Keratinocyte (primary cell): ENCODE measurements at regions not wholly inside any gene's neighbourhood (a gene's known extent, or its start where the extent isn't known, plus 50 kb on each side); places are given as distances from the start of the nearest gene placed in this dataset.

ENCODE experiments used
- DNase-seq: peaks from one replicate; pipeline ENCODE4 v3.0.0-alpha.2; 2011; ENCODE audit warnings: low read depth, missing footprints, low spot score
- FAIRE-seq: peaks from 2 replicates; lab custom pipeline; 2011; peaks lifted over from hg19 to GRCh38; lab: Jason Lieb, UNC
- H2AFZ ChIP-seq: 2 replicates; pipeline ENCODE4 v1.6.0; 2012; ENCODE audit warnings: low read length, control low read depth, inconsistent platforms; ENCODE audit not compliant: control insufficient read depth
- H3K27ac ChIP-seq: 2 replicates; pipeline ENCODE4 v1.5.1; 2011; ENCODE audit warnings: low read length; ENCODE audit not compliant: control insufficient read depth, insufficient read depth
- H3K27me3 ChIP-seq: 3 replicates; pipeline ENCODE4 v1.6.0; 2011; ENCODE audit warnings: low read length; ENCODE audit not compliant: control insufficient read depth, insufficient read depth; ENCODE audit errors: extremely low read depth
- H3K36me3 ChIP-seq, 2 experiments: 2 replicates in 1 of 2; 3 replicates in 1 of 2; pipeline ENCODE4 v1.5.1; 2011; ENCODE audit warnings: low read length in 2 of 2, mild to moderate bottlenecking in 1 of 2; ENCODE audit not compliant: control insufficient read depth in 2 of 2, insufficient read depth in 2 of 2; ENCODE audit errors: extremely low read depth in 1 of 2
- H3K4me1 ChIP-seq: 3 replicates; pipeline ENCODE4 v1.5.1; 2011; ENCODE audit warnings: low read length; ENCODE audit not compliant: control insufficient read depth, insufficient read depth; ENCODE audit errors: extremely low read depth
- H3K4me2 ChIP-seq: 3 replicates; pipeline ENCODE4 v1.6.0; 2011; ENCODE audit warnings: low read depth, low read length; ENCODE audit not compliant: control insufficient read depth, insufficient read depth; ENCODE audit errors: extremely low read depth
- H3K4me3 ChIP-seq, 3 experiments: fragments of 200-600 bp in 1 of 3; sonication (generic) in 1 of 3; 2 replicates in 2 of 3; 3 replicates in 1 of 3; pipeline ENCODE4 v1.5.1; 2011 to 2016; ENCODE audit warnings: low read length in 3 of 3, mild to moderate bottlenecking in 3 of 3, control low read depth in 2 of 3, inconsistent platforms in 1 of 3, low read depth in 1 of 3, mixed read lengths in 1 of 3, mixed run types in 1 of 3, moderate library complexity in 1 of 3; ENCODE audit not compliant: control insufficient read depth in 2 of 3, insufficient read depth in 2 of 3; ENCODE audit errors: extremely low read depth in 1 of 3
- H3K79me2 ChIP-seq: 2 replicates; pipeline ENCODE4 v1.6.0; 2012; ENCODE audit warnings: low read length; ENCODE audit not compliant: control insufficient read depth, insufficient read depth
- H3K9ac ChIP-seq: 3 replicates; pipeline ENCODE4 v1.6.0; 2011; ENCODE audit warnings: low read length; ENCODE audit not compliant: control insufficient read depth, insufficient read depth; ENCODE audit errors: extremely low read depth
- H3K9me1 ChIP-seq: 3 replicates; pipeline ENCODE4 v1.6.0; 2011; ENCODE audit warnings: low read length; ENCODE audit not compliant: control insufficient read depth, insufficient read depth; ENCODE audit errors: extremely low read depth
- H3K9me3 ChIP-seq: 2 replicates; pipeline ENCODE4 v1.5.1; 2012; ENCODE audit warnings: low read depth, low read length; ENCODE audit not compliant: control insufficient read depth
- H4K20me1 ChIP-seq: 3 replicates; pipeline ENCODE4 v1.6.0; 2011; ENCODE audit warnings: low read length; ENCODE audit not compliant: control insufficient read depth, insufficient read depth; ENCODE audit errors: extremely low read depth
- EZH2 ChIP-seq: IDR thresholded peaks from one replicate; pipeline ENCODE4 v1.6.1; 2012; ENCODE audit warnings: inconsistent platforms, mild to moderate bottlenecking, low read length, moderate library complexity
- dilution Hi-C: fragments of 300-500 bp; cut with MboI; formaldehyde crosslinking; loops from one replicate; pipeline ENCODE4 v1.7.0; 2020; ENCODE audit warnings: low sequenced_read_pairs; ENCODE audit not compliant: extremely low pct_ligation_motif_present
- TF ChIP-seq, protein P1 (sequence below), 3 experiments: IDR thresholded peaks in 1 of 3; conservative IDR thresholded peaks in 1 of 3; optimal IDR thresholded peaks in 1 of 3; 2 replicates in 2 of 3; 3 replicates in 1 of 3; pipeline versions ENCODE3 to v1.5.1; 2011; ENCODE audit warnings: low read length in 3 of 3, mild to moderate bottlenecking in 3 of 3, moderate library complexity in 2 of 3, control low read depth in 1 of 3, inconsistent platforms in 1 of 3; ENCODE audit not compliant: insufficient read depth in 2 of 3; ENCODE audit errors: extremely low read depth in 1 of 3

DNA sequence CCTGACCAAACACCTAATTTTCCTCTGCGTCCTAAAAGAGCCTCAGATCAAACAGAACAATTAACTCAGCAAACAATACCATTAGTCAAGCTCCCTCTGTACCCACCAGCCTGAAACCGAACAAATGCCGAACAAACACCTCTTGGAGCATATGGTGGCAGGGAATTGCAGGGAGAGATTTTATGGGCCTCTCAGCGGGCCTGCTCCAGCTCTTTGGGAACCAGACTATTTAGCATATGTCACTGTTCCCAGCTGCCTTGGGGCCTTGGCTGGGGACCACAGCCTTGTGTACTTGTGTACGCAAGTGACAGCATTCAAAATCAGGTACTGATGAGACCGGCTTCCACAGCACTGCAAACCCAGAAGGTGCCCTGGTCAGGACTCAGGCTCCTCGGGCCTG lies 388.8 kb upstream of the PPP2R3A start:
- H3K79me2 ChIP-seq, result no peaks in the 10 kb centered on the region

DNA sequence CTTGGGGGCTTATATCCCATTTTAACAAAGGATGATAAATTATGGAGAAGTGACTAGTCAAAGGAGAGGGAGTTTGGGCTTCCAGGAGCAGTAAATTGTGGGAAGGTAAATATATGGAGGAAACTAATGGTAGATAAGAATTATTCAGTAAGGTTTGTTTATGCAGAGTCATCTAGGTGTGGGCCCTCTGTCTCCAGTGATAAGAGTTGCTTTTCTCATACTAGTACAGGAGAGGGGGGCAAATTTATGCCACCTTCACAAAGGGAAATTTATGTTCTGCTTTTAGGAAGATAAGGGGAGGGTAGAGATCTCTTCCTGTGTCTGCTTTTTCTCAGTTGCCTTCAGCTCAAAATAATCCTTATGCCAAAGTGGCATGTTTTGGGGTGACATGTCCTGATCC lies 383.7 kb upstream of the PPP2R3A start:
- H3K36me3 ChIP-seq, result no peaks in the 10 kb centered on the region
- dilution Hi-C loops, result no loop called here
- no peaks in the 10 kb centered on the region for H4K20me1 ChIP-seq
- no peak overlapping the region for H3K4me3 ChIP-seq
- no peak for TF ChIP-seq EZH2
- TF ChIP-seq, protein P1, sequence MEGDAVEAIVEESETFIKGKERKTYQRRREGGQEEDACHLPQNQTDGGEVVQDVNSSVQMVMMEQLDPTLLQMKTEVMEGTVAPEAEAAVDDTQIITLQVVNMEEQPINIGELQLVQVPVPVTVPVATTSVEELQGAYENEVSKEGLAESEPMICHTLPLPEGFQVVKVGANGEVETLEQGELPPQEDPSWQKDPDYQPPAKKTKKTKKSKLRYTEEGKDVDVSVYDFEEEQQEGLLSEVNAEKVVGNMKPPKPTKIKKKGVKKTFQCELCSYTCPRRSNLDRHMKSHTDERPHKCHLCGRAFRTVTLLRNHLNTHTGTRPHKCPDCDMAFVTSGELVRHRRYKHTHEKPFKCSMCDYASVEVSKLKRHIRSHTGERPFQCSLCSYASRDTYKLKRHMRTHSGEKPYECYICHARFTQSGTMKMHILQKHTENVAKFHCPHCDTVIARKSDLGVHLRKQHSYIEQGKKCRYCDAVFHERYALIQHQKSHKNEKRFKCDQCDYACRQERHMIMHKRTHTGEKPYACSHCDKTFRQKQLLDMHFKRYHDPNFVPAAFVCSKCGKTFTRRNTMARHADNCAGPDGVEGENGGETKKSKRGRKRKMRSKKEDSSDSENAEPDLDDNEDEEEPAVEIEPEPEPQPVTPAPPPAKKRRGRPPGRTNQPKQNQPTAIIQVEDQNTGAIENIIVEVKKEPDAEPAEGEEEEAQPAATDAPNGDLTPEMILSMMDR (optimal IDR thresholded peaks at IDR 0.05 in 1 of 3, IDR thresholded peaks at IDR 0.05 in 1 of 3, conservative IDR thresholded peaks at IDR 0.05 in 1 of 3; ENCODE audit: extremely low read depth in 1 of 3, insufficient read depth in 2 of 3, low read length in 3 of 3), result no peak
- DNase-seq, result no peak
- no peaks in the 10 kb centered on the region for H3K4me1 ChIP-seq
- H2AFZ ChIP-seq, result no peak overlapping the region
- FAIRE-seq, result no peak
- H3K79me2 ChIP-seq, result no peaks in the 10 kb centered on the region
- H3K27me3 ChIP-seq, result no peaks in the 10 kb centered on the region
- no peak overlapping the region for H3K27ac ChIP-seq
- H3K9ac ChIP-seq, result no peak overlapping the region
- H3K9me3 ChIP-seq, result no peaks in the 10 kb centered on the region
- H3K4me2 ChIP-seq, result no peak overlapping the region
- H3K9me1 ChIP-seq, result no peaks in the 10 kb centered on the region

More for the DNA sequence above, 388.8 kb upstream of the PPP2R3A start:
- Histone ChIP-seq H3K4me2 (no peak overlapping the region), H4K20me1 (no peaks in the 10 kb centered on the region), H3K9me1 (no peaks in the 10 kb centered on the region), H3K9ac (no peak overlapping the region), H3K27ac (no peak overlapping the region), H2AFZ (no peak overlapping the region), H3K4me1 (no peaks in the 10 kb centered on the region), H3K4me3 (no peak overlapping the region), H3K9me3 (no peaks in the 10 kb centered on the region), H3K27me3 (no peaks in the 10 kb centered on the region), H3K36me3 (no peaks in the 10 kb centered on the region)
- FAIRE-seq (no peak), DNase-seq (no peak)
- dilution Hi-C loops, result no loop called here
- TF ChIP-seq EZH2, result no peak
- TF ChIP-seq, protein P1 (optimal IDR thresholded peaks at IDR 0.05 in 1 of 3, IDR thresholded peaks at IDR 0.05 in 1 of 3, conservative IDR thresholded peaks at IDR 0.05 in 1 of 3; ENCODE audit: extremely low read depth in 1 of 3, insufficient read depth in 2 of 3, low read length in 3 of 3), result no peak
